Heart right ventricle (tissue), 16 donors: ENCODE measurements at regions not wholly inside any gene's neighbourhood (a gene's known extent, or its start where the extent isn't known, plus 50 kb on each side); places are given as distances from the start of the nearest gene placed in this dataset.

Experiments
- ATAC-seq, 8 donors: fragments of 200-7000 bp; cut with Tn5 transposase; one replicate each; pipeline ENCODE4 v1.9.1; 2020; ENCODE audit warnings: mild to moderate bottlenecking in 8 of 8, moderate library complexity in 8 of 8, moderate number of reproducible peaks in 1 of 8
- DNase-seq, 2 donors: peaks; one replicate each; pipeline ENCODE4 v3.0.0-alpha.2; 2020
- H3K27ac ChIP-seq, 10 donors: fragments of 200-600 bp; sonication (generic) in 2 of 10; one replicate each; pipeline versions ENCODE4 v1.5.0 to v1.8.0; 2020 to 2022; ENCODE audit warnings: mild to moderate bottlenecking in 3 of 10
- H3K27me3 ChIP-seq, 7 donors: fragments of 200-600 bp; one replicate each; pipeline ENCODE4 v1.8.0; 2021 to 2022; ENCODE audit warnings: mild to moderate bottlenecking in 2 of 7
- H3K36me3 ChIP-seq, 9 donors: fragments of 200-600 bp; sonication (generic) in 1 of 9; one replicate each; pipeline versions ENCODE4 v1.5.0 to v1.8.0; 2020 to 2022; ENCODE audit warnings: mild to moderate bottlenecking in 2 of 9
- H3K4me1 ChIP-seq, 9 donors: fragments of 200-600 bp; sonication (generic) in 1 of 9; one replicate each; pipeline versions ENCODE4 v1.5.0 to v1.8.0; 2020 to 2022; ENCODE audit warnings: mild to moderate bottlenecking in 4 of 9
- H3K4me3 ChIP-seq, 10 donors: fragments of 200-600 bp; sonication (generic) in 2 of 10; one replicate each; pipeline versions ENCODE4 v1.5.0 to v1.8.0; 2020 to 2022; ENCODE audit warnings: mild to moderate bottlenecking in 7 of 10, moderate library complexity in 2 of 10
- H3K9me3 ChIP-seq, 11 donors: fragments of 200-600 bp in 10 of 11; sonication (generic) in 2 of 11; one replicate each; pipeline versions ENCODE4 v1.5.0 to v1.8.0; 2013 to 2022; ENCODE audit warnings: mild to moderate bottlenecking in 2 of 11, control low read depth in 1 of 11, moderate library complexity in 1 of 11
- CTCF ChIP-seq, 9 donors: fragments of 200-600 bp; sonication (generic) in 2 of 9; IDR thresholded peaks; one replicate each; pipeline versions ENCODE4 v1.5.0 to v1.8.0; 2021 to 2022; ENCODE audit warnings: antibody characterized with exemption in 9 of 9, mild to moderate bottlenecking in 5 of 9, moderate library complexity in 1 of 9
- WGBS, 2 donors: extraction: QIAGEN DNeasy Blood & Tissue Kit; methylation state at CpG; one replicate each; pipeline ENCODE4 v1.1.7; 2013; ENCODE audit warnings: inconsistent platforms in 1 of 2; 5-methylcytosine and 5-hydroxymethylcytosine counted together
- intact Hi-C, 10 donors: fragments of 100-400 bp; cut with DNase I; formaldehyde crosslinking; loops; one replicate each; pipeline versions ENCODE4 v1.11.1 to v1.14.2; 2022
- donor health status: Arrhythmogenic right ventricular cardiomyopathy.
- donor health status: ischemic (EF 13 %, LVEDD 7.1; RV severe dilation, severe dysfunction).
- donor health status: healthy with polysubstance abuse.
- donor health status: DM: no; HTN: yes; CAD: no.
- donor health status: DM: no; HTN: no; CAD: no.
- donor health status: ischemic (EF 25% LVEDD 6.9; RV normal size, moderate dysfunction).
- donor health status: ischemic (EF 25% LVEDD 5.7; RV mildly dilated, moderate dysfunction).
- donor health status: healthy.
- donor health status: DM: yes; HTN: yes; CAD: no.
- donor health status: Ischemic cardiomyopathy.
- donor health status: ischemic (EF 35%, LVEDD 5.7; RV mildly dilated, moderate dysfunction).
- donor health status: nonischemic (EF 11% LVEDD 7.7; RV severe dilation, severe dysfunction).
- donor health status: DM: yes; HTN: yes; CAD: no.
- donor health status: PGD.
- donor health status: ischemic (EF 29% LVEDD 5.4; RV normal size, mild dysfunction).
- donor health status: nonischemic (EF 23%, LVEDD 6.1; RV moderate dilation, normal function).

- intact Hi-C loops = no loop called here
- H3K27ac ChIP-seq = no peak overlapping the region
- no peaks in the 10 kb centered on the region for H3K36me3 ChIP-seq
- no peak for TF ChIP-seq CTCF (IDR thresholded peaks at IDR 0.05)
- no peaks in the 10 kb centered on the region for H3K9me3 ChIP-seq
- peaks cover 0 to 22% (median 0%) of the 10 kb centered on the region in 7 donors for H3K27me3 ChIP-seq
- 73 to 90% methylated on average over 2 of the region's 2 CpGs for WGBS, 2 donors
- ATAC-seq (no peak), DNase-seq (no peak)
- peaks cover 0 to 13% (median 0%) of the 10 kb centered on the region in 9 donors for H3K4me1 ChIP-seq
- H3K4me3 ChIP-seq = no peak overlapping the region
Observed at GRCh38 chr16:79331066-79331465, 269.5 kb downstream of the MAF start.

- H3K4me1 ChIP-seq = peaks cover 0 to 13% (median 0%) of the 10 kb centered on the region in 9 donors
- no peak for ATAC-seq
- 87 to 91% methylated on average over 4 of the region's 4 CpGs for WGBS, 2 donors
- no peaks in the 10 kb centered on the region for H3K9me3 ChIP-seq
- DNase-seq = no peak
- H3K36me3 ChIP-seq = no peaks in the 10 kb centered on the region
- no peak overlapping the region for H3K4me3 ChIP-seq
- H3K27me3 ChIP-seq = peaks cover 0 to 28% (median 0%) of the 10 kb centered on the region in 7 donors
- no peak for TF ChIP-seq CTCF (IDR thresholded peaks at IDR 0.05)
- H3K27ac ChIP-seq = peak overlapping the region in 1 of 10 donors; percentile 80
- intact Hi-C loops = loop anchor here in 1 of 10 donors (10.0 kb wide), 1 partner anchor 245 kb away; no protein-coding TSS in a partner anchor
Observed at GRCh38 chr16:79329967-79330366, 270.6 kb downstream of the MAF start.

- intact Hi-C loops = loop anchor here in 1 of 10 donors (10.0 kb wide), 1 partner anchor 246 kb away; no protein-coding TSS in a partner anchor
- peak in 7 of 8 donors; percentile 19 to 74 (median 56) for ATAC-seq
- no peak for DNase-seq
- Histone ChIP-seq H3K27me3 (peaks cover 0 to 31% (median 2%) of the 10 kb centered on the region in 7 donors), H3K4me1 (peaks cover 0 to 13% (median 0%) of the 10 kb centered on the region in 9 donors), H3K9me3 (no peaks in the 10 kb centered on the region), H3K36me3 (no peaks in the 10 kb centered on the region), H3K27ac (peak overlapping the region in 1 of 10 donors; percentile 80), H3K4me3 (no peak overlapping the region)
- WGBS, 2 donors = 80% methylated on average over 5 of the region's 5 CpGs
- TF ChIP-seq CTCF (IDR thresholded peaks at IDR 0.05) = no peak
Observed at GRCh38 chr16:79329166-79329521, 271.4 kb downstream of the MAF start.

GRCh38 chr16:79328402-79329165, 272.0 kb downstream of the MAF start:
- H3K27me3 ChIP-seq = peaks cover 0 to 36% (median 7%) of the 10 kb centered on the region in 7 donors
- ATAC-seq = peak in 6 of 8 donors; percentile 22 to 73 (median 43)
- H3K36me3 ChIP-seq = no peaks in the 10 kb centered on the region
- no peak overlapping the region for H3K4me3 ChIP-seq
- peaks cover 0 to 13% (median 0%) of the 10 kb centered on the region in 9 donors for H3K4me1 ChIP-seq
- H3K9me3 ChIP-seq = no peaks in the 10 kb centered on the region
- 41 to 49% methylated on average over 8 of the region's 8 CpGs for WGBS, 2 donors
- DNase-seq = no peak
- intact Hi-C loops = loop anchor here in 1 of 10 donors (10.0 kb wide), 1 partner anchor 246 kb away; no protein-coding TSS in a partner anchor
- peak in 1 of 9 donors; percentile 7 for TF ChIP-seq CTCF (IDR thresholded peaks at IDR 0.05)
- H3K27ac ChIP-seq = peak overlapping the region in 2 of 10 donors; percentile 22 to 80
